ENCODE measurements at regions not wholly inside any gene's neighbourhood (a gene's known extent, or its start where the extent isn't known, plus 50 kb on each side); places are given as distances from the start of the nearest gene placed in this dataset.

DNA sequence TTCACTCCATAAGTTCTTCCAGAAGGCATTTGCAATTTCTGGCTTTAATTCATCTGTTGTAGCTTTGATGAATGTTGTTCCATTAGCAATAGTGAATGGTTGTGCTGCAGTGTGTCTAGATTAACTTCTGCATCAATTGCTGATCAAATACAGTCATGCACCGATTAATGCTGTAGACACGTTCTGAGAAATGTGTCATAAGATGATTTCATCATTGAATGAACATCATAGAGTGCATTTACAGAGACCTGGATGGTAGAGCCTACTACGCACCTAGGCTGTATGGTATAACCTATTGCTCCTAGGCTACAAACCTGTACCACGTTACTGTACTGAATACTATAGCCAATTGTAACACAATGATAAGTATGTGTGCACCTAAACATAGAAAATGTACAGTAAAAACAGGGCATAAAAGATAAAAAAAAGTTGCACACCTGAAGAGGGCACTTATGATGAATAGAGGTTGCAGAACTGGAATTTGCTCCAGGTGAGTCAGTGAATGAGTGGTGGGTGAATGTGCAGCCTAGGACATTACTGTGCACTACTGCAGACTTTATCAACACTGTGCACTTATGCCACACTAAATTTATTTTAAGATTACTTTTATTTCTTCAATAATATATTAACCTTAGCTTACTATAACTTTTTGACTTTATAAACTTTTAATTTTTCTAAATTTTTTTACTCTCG, 170.7 kb downstream of the HERPUD2 start:
- no peak overlapping the region for H3K27ac Mint-ChIP-seq
- no peaks in the 10 kb centered on the region for H3K9me3 Mint-ChIP-seq
- H3K4me3 Mint-ChIP-seq, result no peak overlapping the region
- H3K27me3 Mint-ChIP-seq (ENCODE audit: low read depth), result peaks cover 52% of the 10 kb centered on the region
- H3K36me3 Mint-ChIP-seq, result no peaks in the 10 kb centered on the region
- no peaks in the 10 kb centered on the region for H3K4me1 Mint-ChIP-seq
- TF ChIP-seq, protein P1, sequence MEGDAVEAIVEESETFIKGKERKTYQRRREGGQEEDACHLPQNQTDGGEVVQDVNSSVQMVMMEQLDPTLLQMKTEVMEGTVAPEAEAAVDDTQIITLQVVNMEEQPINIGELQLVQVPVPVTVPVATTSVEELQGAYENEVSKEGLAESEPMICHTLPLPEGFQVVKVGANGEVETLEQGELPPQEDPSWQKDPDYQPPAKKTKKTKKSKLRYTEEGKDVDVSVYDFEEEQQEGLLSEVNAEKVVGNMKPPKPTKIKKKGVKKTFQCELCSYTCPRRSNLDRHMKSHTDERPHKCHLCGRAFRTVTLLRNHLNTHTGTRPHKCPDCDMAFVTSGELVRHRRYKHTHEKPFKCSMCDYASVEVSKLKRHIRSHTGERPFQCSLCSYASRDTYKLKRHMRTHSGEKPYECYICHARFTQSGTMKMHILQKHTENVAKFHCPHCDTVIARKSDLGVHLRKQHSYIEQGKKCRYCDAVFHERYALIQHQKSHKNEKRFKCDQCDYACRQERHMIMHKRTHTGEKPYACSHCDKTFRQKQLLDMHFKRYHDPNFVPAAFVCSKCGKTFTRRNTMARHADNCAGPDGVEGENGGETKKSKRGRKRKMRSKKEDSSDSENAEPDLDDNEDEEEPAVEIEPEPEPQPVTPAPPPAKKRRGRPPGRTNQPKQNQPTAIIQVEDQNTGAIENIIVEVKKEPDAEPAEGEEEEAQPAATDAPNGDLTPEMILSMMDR (IDR thresholded peaks at IDR 0.05; ENCODE audit: unreplicated experiment), result no peak
- DNase-seq (ENCODE audit: low spot score in 2 of 2, unreplicated experiment in 2 of 2), result no peak

DNA sequence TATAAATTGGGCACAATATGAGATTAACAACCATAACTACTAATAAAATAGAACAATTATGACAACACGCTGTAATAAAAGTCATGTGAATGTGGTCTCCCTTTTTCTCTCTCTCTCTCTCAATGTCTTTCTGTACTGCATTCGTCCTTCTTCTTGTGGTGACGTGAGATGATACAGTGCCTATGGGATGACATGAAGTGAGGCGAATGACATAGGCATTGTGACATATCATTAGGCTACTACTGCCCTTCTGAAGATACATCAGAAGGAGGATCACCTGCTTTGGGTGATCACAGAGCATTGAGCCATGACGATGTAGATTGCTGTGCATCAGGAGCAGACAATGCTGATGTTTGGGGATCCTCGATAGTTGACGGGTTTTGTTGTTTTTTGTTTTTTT, 171.6 kb downstream of the HERPUD2 start:
- TF ChIP-seq, protein P1 (IDR thresholded peaks at IDR 0.05; ENCODE audit: unreplicated experiment), result no peak
- no peak overlapping the region for H3K4me3 Mint-ChIP-seq
- H3K36me3 Mint-ChIP-seq, result no peaks in the 10 kb centered on the region
- DNase-seq (ENCODE audit: low spot score in 2 of 2, unreplicated experiment in 2 of 2), result no peak
- no peak overlapping the region for H3K27ac Mint-ChIP-seq
- no peaks in the 10 kb centered on the region for H3K9me3 Mint-ChIP-seq
- peaks cover 58% of the 10 kb centered on the region for H3K27me3 Mint-ChIP-seq (ENCODE audit: low read depth)
- no peaks in the 10 kb centered on the region for H3K4me1 Mint-ChIP-seq

DNA sequence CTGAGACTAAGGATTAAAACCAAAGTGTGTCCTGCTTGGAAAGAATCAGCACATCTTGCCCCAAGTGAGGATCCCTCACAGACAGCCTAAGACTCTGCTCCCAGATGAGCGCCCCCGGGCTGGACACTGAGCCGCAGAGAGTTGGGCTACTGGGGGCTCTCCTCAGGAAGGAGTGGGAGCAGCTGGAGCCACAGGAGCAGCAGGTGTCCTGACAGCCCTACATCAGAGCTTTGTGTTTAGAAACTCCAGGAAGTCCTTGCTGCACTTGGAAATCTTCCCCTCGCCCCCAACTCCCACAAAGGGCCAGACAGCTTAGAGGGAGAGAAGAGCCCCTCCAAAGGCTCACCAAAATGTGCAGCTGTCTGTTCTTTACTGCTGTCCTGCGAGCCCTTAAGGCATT, 172.2 kb downstream of the HERPUD2 start:
- TF ChIP-seq, protein P1 (IDR thresholded peaks at IDR 0.05; ENCODE audit: unreplicated experiment), result no peak
- Mint-ChIP-seq H3K4me3 (no peak overlapping the region), H3K4me1 (no peaks in the 10 kb centered on the region), H3K27ac (no peak overlapping the region), H3K9me3 (no peaks in the 10 kb centered on the region), H3K27me3 (ENCODE audit: low read depth) (peaks cover 57% of the 10 kb centered on the region), H3K36me3 (no peaks in the 10 kb centered on the region)
- no peak for DNase-seq (ENCODE audit: low spot score in 2 of 2, unreplicated experiment in 2 of 2)

DNA sequence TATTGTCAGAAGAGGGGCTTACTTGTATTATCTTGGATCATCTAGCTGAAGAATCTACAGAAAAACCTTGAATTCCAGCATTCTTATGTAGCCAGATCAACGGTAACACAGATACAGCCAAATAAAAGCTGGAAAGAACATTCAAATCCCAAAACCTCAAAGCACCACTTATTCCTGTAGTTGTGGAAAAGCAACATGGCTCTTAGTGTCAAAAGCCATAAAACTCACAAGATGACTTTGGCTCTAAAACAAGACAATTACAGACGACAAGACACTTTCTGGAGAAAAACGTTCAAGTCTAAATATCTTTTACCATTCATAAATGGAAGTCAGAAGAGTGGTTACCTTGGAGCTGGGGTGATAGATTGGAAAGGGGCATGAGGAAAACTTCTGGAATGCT, 173.0 kb downstream of the HERPUD2 start:
- Mint-ChIP-seq H3K27me3 (ENCODE audit: low read depth) (peaks cover 51% of the 10 kb centered on the region), H3K36me3 (no peaks in the 10 kb centered on the region), H3K4me3 (no peak overlapping the region), H3K9me3 (no peaks in the 10 kb centered on the region), H3K4me1 (no peaks in the 10 kb centered on the region), H3K27ac (no peak overlapping the region)
- TF ChIP-seq, protein P1 (IDR thresholded peaks at IDR 0.05; ENCODE audit: unreplicated experiment), result no peak
- no peak for DNase-seq (ENCODE audit: low spot score in 2 of 2, unreplicated experiment in 2 of 2)

DNA sequence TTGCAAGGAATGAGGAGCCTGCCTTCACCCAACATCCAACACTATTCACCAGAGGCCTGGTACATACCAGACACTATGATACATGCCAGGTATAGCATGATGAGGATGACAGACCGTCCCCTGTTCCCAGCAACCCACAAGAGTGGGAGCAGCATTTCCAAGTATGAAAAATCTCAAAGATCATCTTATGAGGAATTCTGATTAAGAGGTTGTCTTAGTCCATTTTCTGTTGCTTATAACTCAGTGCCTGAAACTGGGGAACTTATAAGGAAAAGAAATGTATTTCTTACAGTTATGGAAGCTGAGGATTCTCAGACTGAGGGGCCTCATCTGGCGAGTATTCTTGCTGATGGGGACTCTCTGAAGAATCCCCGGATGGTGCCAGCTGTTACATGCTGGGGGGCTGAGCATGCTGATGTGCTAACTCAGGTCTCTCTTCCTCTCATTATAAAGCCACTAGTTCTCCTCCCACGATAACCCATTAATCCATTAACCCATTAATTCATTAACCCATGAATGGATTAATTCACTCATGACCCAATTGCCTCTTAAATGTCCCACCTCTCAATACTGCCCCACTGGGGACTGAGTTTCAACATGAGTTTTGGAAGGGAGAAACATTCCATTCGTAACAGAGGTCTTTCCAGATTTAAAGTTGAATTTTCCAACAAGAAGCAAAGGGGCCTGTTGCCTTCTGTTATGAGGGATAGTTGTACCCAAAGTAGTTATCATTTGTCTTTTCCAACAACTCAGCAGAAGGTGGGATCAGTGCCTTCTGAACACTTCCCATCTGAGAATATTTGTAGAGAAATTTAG, 173.9 kb downstream of the HERPUD2 start:
- Mint-ChIP-seq H3K4me1 (no peaks in the 10 kb centered on the region), H3K27me3 (ENCODE audit: low read depth) (peaks cover 44% of the 10 kb centered on the region), H3K4me3 (no peak overlapping the region)

More for the DNA sequence above, 173.9 kb downstream of the HERPUD2 start:
- DNase-seq (ENCODE audit: low spot score in 2 of 2, unreplicated experiment in 2 of 2), result no peak
- Mint-ChIP-seq H3K9me3 (no peaks in the 10 kb centered on the region), H3K36me3 (no peaks in the 10 kb centered on the region), H3K27ac (no peak overlapping the region)
- TF ChIP-seq, protein P1 (IDR thresholded peaks at IDR 0.05; ENCODE audit: unreplicated experiment), result no peak

All from mesothelial cell of epicardium (in vitro differentiated cells).